BLaER1 treated with 17β-estradiol and CSF1 and Interleukin-3, amounts not matched to agents 10 nM and 100 nM (cell line): ENCODE measurements at regions not wholly inside any gene's neighbourhood (a gene's known extent, or its start where the extent isn't known, plus 50 kb on each side); places are given as distances from the start of the nearest gene placed in this dataset.

ENCODE experiments used
- H3K27ac ChIP-seq, 11 experiments: shearing (Covaris generic); formaldehyde crosslinking; 2 replicates each; pipeline ENCODE4 v1.8.1; 2022
- H3K27me3 ChIP-seq, 11 experiments: shearing (Covaris generic); formaldehyde crosslinking; 2 replicates each; pipeline ENCODE4 v1.8.1; 2022
- H3K36me3 ChIP-seq, 11 experiments: shearing (Covaris generic); formaldehyde crosslinking; 2 replicates each; pipeline ENCODE4 v1.8.1; 2022
- H3K4me1 ChIP-seq, 10 experiments: shearing (Covaris generic); formaldehyde crosslinking; 2 replicates each; pipeline ENCODE4 v1.8.1; 2022
- H3K4me2 ChIP-seq, 11 experiments: shearing (Covaris generic); formaldehyde crosslinking; 2 replicates each; pipeline ENCODE4 v1.8.1; 2022
- H3K4me3 ChIP-seq, 10 experiments: shearing (Covaris generic); formaldehyde crosslinking; 2 replicates each; pipeline ENCODE4 v1.8.1; 2022
- H3K9ac ChIP-seq, 11 experiments: shearing (Covaris generic); formaldehyde crosslinking; 2 replicates each; pipeline ENCODE4 v1.8.1; 2022
- H3K9me3 ChIP-seq, 11 experiments: shearing (Covaris generic); formaldehyde crosslinking; replicated peaks in 1 of 11; 2 replicates each; pipeline ENCODE4 v1.8.1; 2022
- H4K20me1 ChIP-seq, 11 experiments: shearing (Covaris generic); formaldehyde crosslinking; 2 replicates each; pipeline ENCODE4 v1.8.1; 2022
- Cebpa-rat ChIP-seq, 11 experiments: shearing (Covaris generic); IDR thresholded peaks; 2 replicates each; pipeline ENCODE4 v1.8.1; 2022

GRCh38 chr7:33754933-33755928 is 150.1 kb upstream of the BMPER start:
- Histone ChIP-seq H3K27me3 (no peaks in the 10 kb centered on the region), H3K9ac (no peak overlapping the region), H3K27ac (no peak overlapping the region), H3K4me3 (no peak overlapping the region), H3K4me1 (peaks cover 0 to 15% (median 8%) of the 10 kb centered on the region in 10 experiments; a peak in 12 of 20 replicates), H3K4me2 (no peak overlapping the region), H4K20me1 (no peaks in the 10 kb centered on the region), H3K36me3 (no peaks in the 10 kb centered on the region), H3K9me3 (no peaks in the 10 kb centered on the region)
- TF ChIP-seq Cebpa-rat (IDR thresholded peaks at IDR 0.05), result no peak

- H3K9ac ChIP-seq, result no peak overlapping the region
- no peak overlapping the region for H3K4me2 ChIP-seq
- H4K20me1 ChIP-seq, result no peaks in the 10 kb centered on the region
- no peak for TF ChIP-seq Cebpa-rat (IDR thresholded peaks at IDR 0.05)
- no peak overlapping the region for H3K27ac ChIP-seq
- H3K4me3 ChIP-seq, result no peak overlapping the region
- peaks cover 12 to 27% (median 16%) of the 10 kb centered on the region in 10 experiments for H3K4me1 ChIP-seq
- H3K36me3 ChIP-seq, result no peaks in the 10 kb centered on the region
- no peaks in the 10 kb centered on the region for H3K9me3 ChIP-seq
- H3K27me3 ChIP-seq, result no peaks in the 10 kb centered on the region; a peak in 1 of 22 replicates
These were observed 148.3 kb upstream of the BMPER start for GRCh38 chr7:33757050-33757449.

- H3K36me3 ChIP-seq, result no peaks in the 10 kb centered on the region
- no peaks in the 10 kb centered on the region for H4K20me1 ChIP-seq
- no peak for TF ChIP-seq Cebpa-rat (IDR thresholded peaks at IDR 0.05)
- H3K4me3 ChIP-seq, result no peak overlapping the region
- H3K4me1 ChIP-seq, result peaks cover 12 to 33% (median 16%) of the 10 kb centered on the region in 10 experiments
- no peaks in the 10 kb centered on the region for H3K9me3 ChIP-seq
- no peak overlapping the region for H3K27ac ChIP-seq
- H3K4me2 ChIP-seq, result no peak overlapping the region
- H3K9ac ChIP-seq, result no peak overlapping the region
- H3K27me3 ChIP-seq, result no peaks in the 10 kb centered on the region; a peak in 1 of 22 replicates
These were observed 147.7 kb upstream of the BMPER start for GRCh38 chr7:33757563-33758165.

- no peak overlapping the region for H3K4me3 ChIP-seq
- no peak for TF ChIP-seq Cebpa-rat (IDR thresholded peaks at IDR 0.05)
- H3K9ac ChIP-seq, result no peak overlapping the region
- H3K4me2 ChIP-seq, result peak overlapping the region in 2 of 11 experiments; percentile 54 to 74; a peak in 2 of 22 replicates
- H3K9me3 ChIP-seq, result no peaks in the 10 kb centered on the region
- no peaks in the 10 kb centered on the region; a peak in 1 of 22 replicates for H3K27me3 ChIP-seq
- H4K20me1 ChIP-seq, result no peaks in the 10 kb centered on the region
- no peaks in the 10 kb centered on the region for H3K36me3 ChIP-seq
- H3K27ac ChIP-seq, result no peak overlapping the region
- H3K4me1 ChIP-seq, result peaks cover 12 to 56% (median 16%) of the 10 kb centered on the region in 10 experiments
These were observed 145.2 kb upstream of the BMPER start for GRCh38 chr7:33760146-33760545.

GRCh38 chr7:33760834-33761233 is 144.5 kb upstream of the BMPER start:
- no peaks in the 10 kb centered on the region for H3K36me3 ChIP-seq
- peak overlapping the region in 1 of 11 experiments; percentile 1; a peak in 1 of 22 replicates for H3K9ac ChIP-seq
- H3K4me2 ChIP-seq, result peak overlapping the region; percentile 52 to 75 (median 58)
- peak overlapping the region in 3 of 11 experiments; percentile 8 to 31 (median 10); a peak in 3 of 22 replicates for H3K27ac ChIP-seq
- no peaks in the 10 kb centered on the region; a peak in 1 of 22 replicates for H3K27me3 ChIP-seq
- no peak overlapping the region for H3K4me3 ChIP-seq
- no peak for TF ChIP-seq Cebpa-rat (IDR thresholded peaks at IDR 0.05)
- H3K9me3 ChIP-seq, result no peaks in the 10 kb centered on the region
- H3K4me1 ChIP-seq, result peaks cover 12 to 56% (median 16%) of the 10 kb centered on the region in 10 experiments
- no peaks in the 10 kb centered on the region for H4K20me1 ChIP-seq

GRCh38 chr7:33761449-33762080 is 143.8 kb upstream of the BMPER start:
- H3K9ac ChIP-seq, result peak overlapping the region in 2 of 11 experiments; percentile 1 to 2; a peak in 1 of 22 replicates
- H3K4me3 ChIP-seq, result no peak overlapping the region
- no peaks in the 10 kb centered on the region for H3K36me3 ChIP-seq
- no peaks in the 10 kb centered on the region for H3K9me3 ChIP-seq
- peak in 1 of 11 experiments; percentile 51; a peak in 1 of 22 replicates for TF ChIP-seq Cebpa-rat (IDR thresholded peaks at IDR 0.05)
- peak overlapping the region in 5 of 11 experiments; percentile 8 to 53 (median 19); a peak in 4 of 22 replicates for H3K27ac ChIP-seq
- H3K4me1 ChIP-seq, result peaks cover 12 to 64% (median 16%) of the 10 kb centered on the region in 10 experiments
- no peaks in the 10 kb centered on the region for H4K20me1 ChIP-seq
- H3K4me2 ChIP-seq, result peak overlapping the region; percentile 52 to 75 (median 58)
- no peaks in the 10 kb centered on the region; a peak in 1 of 22 replicates for H3K27me3 ChIP-seq

GRCh38 chr7:33762151-33762910 is 143.0 kb upstream of the BMPER start:
- no peaks in the 10 kb centered on the region for H3K9me3 ChIP-seq
- H3K27ac ChIP-seq, result peak overlapping the region in 2 of 11 experiments; percentile 41 to 53; a peak in 2 of 22 replicates
- no peak overlapping the region for H3K4me3 ChIP-seq
- H3K4me1 ChIP-seq, result peaks cover 12 to 69% (median 16%) of the 10 kb centered on the region in 10 experiments
- H3K27me3 ChIP-seq, result no peaks in the 10 kb centered on the region; a peak in 1 of 22 replicates
- no peaks in the 10 kb centered on the region for H3K36me3 ChIP-seq
- H3K9ac ChIP-seq, result no peak overlapping the region
- TF ChIP-seq Cebpa-rat (IDR thresholded peaks at IDR 0.05), result no peak
- no peaks in the 10 kb centered on the region for H4K20me1 ChIP-seq
- H3K4me2 ChIP-seq, result peak overlapping the region in 9 of 11 experiments; percentile 52 to 75 (median 58); a peak in 18 of 22 replicates

GRCh38 chr7:33762911-33763306 is 142.4 kb upstream of the BMPER start:
- no peaks in the 10 kb centered on the region for H4K20me1 ChIP-seq
- H3K4me2 ChIP-seq, result peak overlapping the region in 1 of 11 experiments; percentile 56; a peak in 1 of 22 replicates
- H3K9me3 ChIP-seq, result no peaks in the 10 kb centered on the region
- no peaks in the 10 kb centered on the region; a peak in 1 of 22 replicates for H3K27me3 ChIP-seq
- no peak overlapping the region for H3K9ac ChIP-seq
- H3K4me1 ChIP-seq, result peaks cover 12 to 73% (median 16%) of the 10 kb centered on the region in 10 experiments
- no peak overlapping the region; a peak in 1 of 22 replicates for H3K27ac ChIP-seq
- no peaks in the 10 kb centered on the region for H3K36me3 ChIP-seq
- TF ChIP-seq Cebpa-rat (IDR thresholded peaks at IDR 0.05), result no peak
- no peak overlapping the region for H3K4me3 ChIP-seq
